Uterus (tissue), 3 donors: ENCODE measurements at regions not wholly inside any gene's neighbourhood (a gene's known extent, or its start where the extent isn't known, plus 50 kb on each side); places are given as distances from the start of the nearest gene placed in this dataset.

Source experiments
- DNase-seq, 2 donors: peaks; one replicate each; pipeline ENCODE4 v3.0.0-alpha.2; 2019 to 2020
- H3K27ac ChIP-seq, 2 donors: fragments of 200-600 bp; sonication (generic); 1 replicate in 1 of 2; 2 replicates in 1 of 2; pipeline ENCODE4 v1.5.1; 2016 to 2018
- H3K27me3 ChIP-seq, 2 donors: fragments of 200-600 bp; sonication (generic); one replicate each; pipeline ENCODE4 v1.5.1; 2018 to 2019; ENCODE audit warnings: control low read depth in 1 of 2
- H3K36me3 ChIP-seq, 2 donors: fragments of 200-600 bp; sonication (generic); one replicate each; pipeline ENCODE4 v1.5.1; 2019; ENCODE audit warnings: control low read depth in 1 of 2
- H3K4me1 ChIP-seq, 2 donors: fragments of 200-600 bp; sonication (generic); one replicate each; pipeline ENCODE4 v1.5.1; 2018 to 2019; ENCODE audit warnings: control low read depth in 1 of 2
- H3K4me3 ChIP-seq, 2 donors: fragments of 200-600 bp; sonication (generic); 1 replicate in 1 of 2; 2 replicates in 1 of 2; pipeline ENCODE4 v1.5.1; 2018 to 2019; ENCODE audit warnings: mild to moderate bottlenecking in 1 of 2
- H3K9me3 ChIP-seq, 2 donors: fragments of 200-600 bp; sonication (generic); one replicate each; pipeline ENCODE4 v1.5.1; 2019; ENCODE audit warnings: control low read depth in 1 of 2
- POLR2A ChIP-seq, 2 donors: fragments of 450-650 bp; IDR thresholded peaks; one replicate each; pipeline ENCODE4 v1.6.1; 2016; ENCODE audit warnings: antibody characterized with exemption in 2 of 2, mild to moderate bottlenecking in 1 of 2, moderate library complexity in 1 of 2
- intact Hi-C: fragments of 100-400 bp; cut with DNase I; formaldehyde crosslinking; loops from one replicate; pipeline ENCODE4 v1.15.1; 2023; ENCODE audit warnings: low total_unique reads
- TF ChIP-seq, protein P1 (sequence below), 4 experiments: fragments of 200-600 bp in 2 of 4; fragments of 450-650 bp in 2 of 4; sonication (generic) in 2 of 4; IDR thresholded peaks; one replicate each; pipeline ENCODE4 v1.5.1; 2016 to 2019; ENCODE audit warnings: antibody characterized with exemption in 4 of 4, mild to moderate bottlenecking in 2 of 4, moderate library complexity in 1 of 4
- donor health status: DM: yes; HTN: yes; CAD: no.

DNA sequence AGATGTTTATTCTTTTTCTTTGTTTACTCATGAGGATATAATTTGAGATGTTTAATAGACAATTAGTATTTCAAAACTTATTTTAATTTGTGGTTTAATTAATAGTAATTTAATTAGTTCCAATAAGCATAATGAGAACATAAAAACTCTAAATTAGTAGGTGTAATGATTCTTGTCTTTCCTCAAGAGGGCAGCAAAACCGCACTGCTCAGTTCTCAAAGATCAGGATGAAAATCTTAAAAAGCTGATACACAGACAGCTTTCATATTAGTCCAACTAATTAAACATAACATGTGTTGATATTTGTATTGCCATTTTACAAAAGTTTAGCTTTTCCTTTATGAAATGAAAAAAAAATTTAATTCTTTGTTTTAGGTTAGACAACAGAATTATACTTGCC lies 106.7 kb upstream of the C21orf91 start:
- intact Hi-C loops: no loop called here
- TF ChIP-seq, protein P1, sequence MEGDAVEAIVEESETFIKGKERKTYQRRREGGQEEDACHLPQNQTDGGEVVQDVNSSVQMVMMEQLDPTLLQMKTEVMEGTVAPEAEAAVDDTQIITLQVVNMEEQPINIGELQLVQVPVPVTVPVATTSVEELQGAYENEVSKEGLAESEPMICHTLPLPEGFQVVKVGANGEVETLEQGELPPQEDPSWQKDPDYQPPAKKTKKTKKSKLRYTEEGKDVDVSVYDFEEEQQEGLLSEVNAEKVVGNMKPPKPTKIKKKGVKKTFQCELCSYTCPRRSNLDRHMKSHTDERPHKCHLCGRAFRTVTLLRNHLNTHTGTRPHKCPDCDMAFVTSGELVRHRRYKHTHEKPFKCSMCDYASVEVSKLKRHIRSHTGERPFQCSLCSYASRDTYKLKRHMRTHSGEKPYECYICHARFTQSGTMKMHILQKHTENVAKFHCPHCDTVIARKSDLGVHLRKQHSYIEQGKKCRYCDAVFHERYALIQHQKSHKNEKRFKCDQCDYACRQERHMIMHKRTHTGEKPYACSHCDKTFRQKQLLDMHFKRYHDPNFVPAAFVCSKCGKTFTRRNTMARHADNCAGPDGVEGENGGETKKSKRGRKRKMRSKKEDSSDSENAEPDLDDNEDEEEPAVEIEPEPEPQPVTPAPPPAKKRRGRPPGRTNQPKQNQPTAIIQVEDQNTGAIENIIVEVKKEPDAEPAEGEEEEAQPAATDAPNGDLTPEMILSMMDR (IDR thresholded peaks at IDR 0.05): peak in 3 of 4 experiments; percentile 24 to 41 (median 35)
- no peak for TF ChIP-seq POLR2A (IDR thresholded peaks at IDR 0.05)
- no peak overlapping the region for H3K4me3 ChIP-seq
- no peak overlapping the region for H3K27ac ChIP-seq
- no peak for DNase-seq
- H3K9me3 ChIP-seq: peaks cover 0 to under 1% of the 10 kb centered on the region in 2 donors
- no peaks in the 10 kb centered on the region for H3K27me3 ChIP-seq
- no peaks in the 10 kb centered on the region for H3K4me1 ChIP-seq
- no peaks in the 10 kb centered on the region for H3K36me3 ChIP-seq

DNA sequence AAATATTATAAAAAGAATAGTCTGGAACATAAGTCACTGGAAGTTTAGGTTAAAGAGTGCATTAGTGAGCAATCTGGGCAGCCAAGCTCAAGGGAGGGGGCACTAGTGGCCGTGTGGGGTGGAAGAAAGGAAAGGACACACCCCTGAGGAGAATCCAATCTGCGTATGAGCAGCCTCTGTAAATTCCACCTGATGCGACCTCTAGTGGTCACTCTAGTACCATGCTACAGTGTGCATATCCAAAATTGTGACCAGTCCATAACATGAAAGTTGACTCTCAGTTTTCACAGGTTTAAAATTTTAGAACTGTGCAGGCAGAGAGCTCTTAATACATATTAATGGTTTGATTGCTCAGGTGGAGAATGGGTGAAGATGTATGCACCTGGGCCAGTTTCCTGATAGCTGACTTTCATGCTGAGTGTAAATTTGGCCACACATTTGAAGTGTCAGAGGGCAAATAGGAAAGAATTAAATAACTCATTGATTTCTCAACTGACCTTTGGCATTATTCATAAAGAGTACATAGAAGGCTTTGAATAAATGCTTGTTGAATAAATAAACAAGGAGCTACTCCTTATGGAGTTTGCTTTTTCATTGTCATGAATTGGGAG lies 105.9 kb upstream of the C21orf91 start:
- no peak overlapping the region for H3K4me3 ChIP-seq
- H3K36me3 ChIP-seq: no peaks in the 10 kb centered on the region
- no peak overlapping the region for H3K27ac ChIP-seq
- H3K9me3 ChIP-seq: peaks cover 0 to 8% of the 10 kb centered on the region in 2 donors
- no peaks in the 10 kb centered on the region for H3K27me3 ChIP-seq
- no peaks in the 10 kb centered on the region for H3K4me1 ChIP-seq
- TF ChIP-seq, protein P1 (IDR thresholded peaks at IDR 0.05): peak; percentile 63 to 83 (median 74)
- TF ChIP-seq POLR2A (IDR thresholded peaks at IDR 0.05): no peak
- peak; percentile 42 to 63 for DNase-seq
- intact Hi-C loops: no loop called here

DNA sequence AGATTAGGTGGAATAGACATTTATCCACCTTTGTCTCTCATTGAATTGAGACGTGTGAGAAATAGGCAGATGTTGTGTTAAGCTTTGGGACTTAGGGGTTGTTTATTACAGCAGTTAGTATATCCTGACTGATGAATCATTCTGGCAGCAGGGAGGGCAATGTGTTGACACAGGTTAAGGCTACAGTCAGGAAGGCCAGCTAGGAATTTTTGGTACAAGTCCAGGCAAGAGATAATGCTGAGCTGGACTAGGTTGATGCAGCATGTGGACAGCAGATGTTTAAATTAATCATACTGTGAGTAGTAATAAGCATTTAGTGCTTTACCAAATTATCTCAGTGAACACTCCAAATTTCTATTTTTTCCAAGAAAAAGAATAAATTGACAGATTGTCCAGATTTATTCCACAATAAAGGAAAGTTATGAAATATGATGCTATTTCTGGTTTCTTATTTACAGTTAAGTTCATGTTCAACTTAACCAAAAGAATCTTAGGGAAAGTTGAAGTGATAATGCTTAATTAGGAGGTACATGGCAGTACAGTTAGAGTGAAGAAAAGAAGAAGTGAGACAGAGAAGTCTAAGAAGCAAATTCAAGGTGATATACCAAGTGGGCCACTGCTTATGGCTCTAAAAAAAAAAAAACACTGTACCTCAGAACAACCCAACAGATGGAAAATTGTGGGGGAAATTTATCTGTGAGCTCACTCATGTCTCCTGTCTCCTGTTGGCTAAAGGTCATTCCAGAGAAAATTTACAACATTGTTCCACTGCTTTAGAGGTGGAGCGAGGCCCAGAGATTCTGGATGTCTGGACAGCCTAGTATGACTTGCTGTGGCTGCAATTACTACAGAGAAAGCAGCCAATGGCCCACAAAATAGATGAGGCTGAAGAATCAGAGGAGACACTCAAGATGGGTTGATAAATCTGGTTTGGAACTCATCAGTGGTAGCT lies 102.7 kb upstream of the C21orf91 start:
- peak overlapping the region; percentile 44 to 72 for H3K27ac ChIP-seq
- peaks cover 0 to 8% of the 10 kb centered on the region in 2 donors for H3K9me3 ChIP-seq
- no peaks in the 10 kb centered on the region for H3K27me3 ChIP-seq
- peak; percentile 61 to 81 for DNase-seq
- intact Hi-C loops: no loop called here
- no peaks in the 10 kb centered on the region for H3K36me3 ChIP-seq
- no peak for TF ChIP-seq POLR2A (IDR thresholded peaks at IDR 0.05)
- TF ChIP-seq, protein P1 (IDR thresholded peaks at IDR 0.05): no peak
- H3K4me1 ChIP-seq: no peaks in the 10 kb centered on the region
- H3K4me3 ChIP-seq: no peak overlapping the region

DNA sequence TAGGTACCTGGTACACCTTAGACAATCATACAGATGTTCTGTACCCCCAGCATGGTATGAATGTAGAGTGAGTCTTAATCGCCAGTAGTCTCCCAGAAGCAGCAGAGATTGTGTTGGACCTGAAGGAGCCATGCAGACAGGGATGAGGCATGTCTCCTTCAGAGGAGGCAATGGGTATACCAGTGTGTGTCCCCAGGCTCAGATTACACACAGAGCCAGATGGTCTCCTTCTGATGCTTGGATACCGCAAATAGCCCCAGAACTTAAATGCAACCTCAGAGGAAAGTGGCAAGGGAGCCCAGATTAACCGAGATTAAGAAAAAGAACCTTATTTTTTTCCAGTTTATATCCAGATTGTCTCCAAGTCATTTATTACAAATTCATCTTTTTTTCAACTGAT lies 96.8 kb upstream of the C21orf91 start:
- Histone ChIP-seq H3K27ac (no peak overlapping the region), H3K36me3 (no peaks in the 10 kb centered on the region), H3K4me3 (no peak overlapping the region), H3K9me3 (peaks cover 0 to 8% of the 10 kb centered on the region in 2 donors), H3K4me1 (no peaks in the 10 kb centered on the region), H3K27me3 (no peaks in the 10 kb centered on the region)
- TF ChIP-seq, protein P1 (IDR thresholded peaks at IDR 0.05): no peak
- intact Hi-C loops: no loop called here
- no peak for DNase-seq

DNA sequence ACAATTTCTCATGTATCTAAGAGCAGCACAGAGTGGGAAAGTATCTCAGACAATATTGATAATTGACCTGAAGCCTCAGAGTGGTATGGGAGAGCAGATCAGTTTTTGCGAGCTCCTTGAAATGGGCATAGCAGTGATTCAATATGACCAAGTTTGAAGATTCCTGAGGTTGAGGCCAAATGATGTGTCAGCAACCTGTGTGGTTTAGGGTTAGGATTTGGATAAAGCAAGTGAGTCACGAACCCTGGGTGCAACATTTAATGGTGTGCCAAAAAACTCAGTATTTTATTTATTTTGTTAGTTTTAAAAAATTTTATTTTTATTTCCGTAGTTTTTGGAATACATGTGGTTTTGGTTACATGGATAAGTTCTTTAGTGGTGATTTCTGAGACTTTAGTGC lies 92.5 kb upstream of the C21orf91 start:
- Histone ChIP-seq H3K4me1 (no peaks in the 10 kb centered on the region), H3K9me3 (no peaks in the 10 kb centered on the region), H3K27ac (no peak overlapping the region), H3K4me3 (no peak overlapping the region), H3K36me3 (no peaks in the 10 kb centered on the region), H3K27me3 (no peaks in the 10 kb centered on the region)
- intact Hi-C loops: no loop called here
- TF ChIP-seq POLR2A (IDR thresholded peaks at IDR 0.05): no peak
- TF ChIP-seq, protein P1 (IDR thresholded peaks at IDR 0.05): no peak
- DNase-seq: no peak
